Gastroesophageal sphincter (tissue), 3 donors: ENCODE measurements at regions not wholly inside any gene's neighbourhood (a gene's known extent, or its start where the extent isn't known, plus 50 kb on each side); places are given as distances from the start of the nearest gene placed in this dataset.

Experiments
- CTCF ChIP-seq, 4 experiments: fragments of 200-600 bp in 2 of 4; fragments of 450-650 bp in 2 of 4; sonication (generic) in 1 of 4; IDR thresholded peaks; one replicate each; pipeline ENCODE4 v1.5.1; 2017 to 2019; ENCODE audit warnings: antibody characterized with exemption in 4 of 4, mild to moderate bottlenecking in 2 of 4, moderate library complexity in 2 of 4
- EP300 ChIP-seq: sonication (generic); formaldehyde crosslinking; IDR thresholded peaks from one replicate; pipeline ENCODE4 v1.6.1; 2017; ENCODE audit warnings: antibody characterized with exemption, mild to moderate bottlenecking
- POLR2A ChIP-seq, 2 donors: fragments of 450-650 bp; IDR thresholded peaks; one replicate each; pipeline ENCODE4 v1.6.1; 2017; ENCODE audit warnings: antibody characterized with exemption in 2 of 2, mild to moderate bottlenecking in 2 of 2, moderate library complexity in 1 of 2
- POLR2AphosphoS5 ChIP-seq: sonication (generic); formaldehyde crosslinking; IDR thresholded peaks from one replicate; pipeline ENCODE4 v1.6.1; 2017; ENCODE audit warnings: antibody characterized with exemption

- TF ChIP-seq CTCF (IDR thresholded peaks at IDR 0.05) (no peak), POLR2AphosphoS5 (no peak), POLR2A (IDR thresholded peaks at IDR 0.05) (no peak), EP300 (no peak)
These were observed 70.4 kb upstream of the PPM1H start for GRCh38 chr12:63005382-63005781.
